ENCODE measurements at regions not wholly inside any gene's neighbourhood (a gene's known extent, or its start where the extent isn't known, plus 50 kb on each side); places are given as distances from the start of the nearest gene placed in this dataset.
"Not testable (repeated sequence)": the region's sequence is repeated elsewhere in the genome, so short reads cannot be mapped to it uniquely, and the experiment has no call there.

GRCh38 chrX:40853004-40853815, 117.9 kb upstream of the MED14 start:
- DNase-seq (ENCODE audit: low read depth), result no peak

GRCh38 chrX:40853816-40854123, 118.4 kb upstream of the MED14 start:
- no peak for DNase-seq (ENCODE audit: low read depth)

GRCh38 chrX:40854242-40854641, 118.9 kb upstream of the MED14 start:
- DNase-seq (ENCODE audit: low read depth), result no peak

- no peak for DNase-seq (ENCODE audit: low read depth)
These were observed 120.1 kb upstream of the MED14 start for GRCh38 chrX:40855411-40855810.

GRCh38 chrX:40855932-40856515, 120.7 kb upstream of the MED14 start:
- no peak for DNase-seq (ENCODE audit: low read depth)

GRCh38 chrX:40861952-40862554, 126.7 kb upstream of the MED14 start:
- DNase-seq (ENCODE audit: low read depth), result not testable (repeated sequence)

GRCh38 chrX:40863260-40863659, 127.9 kb upstream of the MED14 start:
- DNase-seq (ENCODE audit: low read depth), result not testable (repeated sequence)

GRCh38 chrX:40863671-40864070, 128.3 kb upstream of the MED14 start:
- no peak for DNase-seq (ENCODE audit: low read depth)

- peak; percentile 31 for DNase-seq (ENCODE audit: low read depth)
These were observed 129.6 kb upstream of the MED14 start for GRCh38 chrX:40864972-40865371.

GRCh38 chrX:40866893-40867292, 131.6 kb upstream of the MED14 start:
- DNase-seq (ENCODE audit: low read depth), result no peak

- peak; percentile 29 for DNase-seq (ENCODE audit: low read depth)
These were observed 132.0 kb upstream of the MED14 start for GRCh38 chrX:40867352-40867751.

GRCh38 chrX:40868868-40869267, 133.5 kb upstream of the MED14 start:
- DNase-seq (ENCODE audit: low read depth), result no peak

- DNase-seq (ENCODE audit: low read depth), result not testable (repeated sequence)
These were observed 135.6 kb upstream of the MED14 start for GRCh38 chrX:40870982-40871381.

- no peak for DNase-seq (ENCODE audit: low read depth)
These were observed 136.2 kb upstream of the MED14 start for GRCh38 chrX:40871385-40872082.

- no peak for DNase-seq (ENCODE audit: low read depth)
These were observed 137.0 kb upstream of the MED14 start for GRCh38 chrX:40872351-40872750.

- no peak for DNase-seq (ENCODE audit: low read depth)
These were observed 140.1 kb upstream of the MED14 start for GRCh38 chrX:40875476-40875875.

- no peak for DNase-seq (ENCODE audit: low read depth)
These were observed 142.5 kb upstream of the MED14 start for GRCh38 chrX:40877887-40878286.

GRCh38 chrX:40878766-40879165, 143.4 kb upstream of the MED14 start:
- DNase-seq (ENCODE audit: low read depth), result no peak

GRCh38 chrX:40879172-40879571, 143.8 kb upstream of the MED14 start:
- DNase-seq (ENCODE audit: low read depth), result not testable (repeated sequence)

- no peak for DNase-seq (ENCODE audit: low read depth)
These were observed 145.4 kb upstream of the MED14 start for GRCh38 chrX:40880712-40881111.

- no peak for DNase-seq (ENCODE audit: low read depth)
These were observed 147.8 kb upstream of the MED14 start for GRCh38 chrX:40883021-40883619.

GRCh38 chrX:40885989-40886388, 150.6 kb upstream of the MED14 start:
- DNase-seq (ENCODE audit: low read depth), result no peak
